ENCODE measurements at regions not wholly inside any gene's neighbourhood (a gene's known extent, or its start where the extent isn't known, plus 50 kb on each side); places are given as distances from the start of the nearest gene placed in this dataset.
"Not testable (repeated sequence)": the region's sequence is repeated elsewhere in the genome, so short reads cannot be mapped to it uniquely, and the experiment has no call there.

DNA sequence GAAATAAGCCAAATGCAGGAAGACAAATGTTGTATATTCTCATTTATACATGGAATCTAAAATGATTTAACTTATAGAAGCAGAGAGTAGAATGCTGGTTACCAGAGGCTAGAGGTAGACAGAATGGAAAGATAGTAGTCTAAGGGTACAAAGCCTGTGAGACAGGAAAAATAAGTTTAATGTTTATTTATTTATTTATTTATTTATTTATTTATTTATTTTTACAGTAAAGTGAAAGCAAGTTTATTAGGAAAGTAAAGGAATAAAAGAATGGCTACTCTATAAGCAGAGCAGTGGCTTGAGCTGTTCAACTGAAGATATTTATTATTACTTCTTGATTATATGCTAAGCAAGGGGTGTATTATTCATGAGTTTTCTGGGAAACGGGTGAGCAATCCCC, 203.2 kb downstream of the LAS1L start:
- no peak overlapping the region for H3K27ac ChIP-seq (ENCODE audit: low read length)
- peaks cover 0 to 2% of the 10 kb centered on the region in 2 donors for H3K27me3 ChIP-seq (ENCODE audit: control insufficient read depth in 1 of 2, insufficient read depth in 2 of 2, low read length in 2 of 2)
- H3K4me1 ChIP-seq (ENCODE audit: control insufficient read depth, insufficient read depth, low read length), result no peaks in the 10 kb centered on the region
- H3K4me3 ChIP-seq (ENCODE audit: low read length in 2 of 2), result no peak overlapping the region
- no peak overlapping the region for H3K9ac ChIP-seq (ENCODE audit: low read length in 2 of 2)
- H3K36me3 ChIP-seq (ENCODE audit: control insufficient read depth in 2 of 2, insufficient read depth in 2 of 2, low read length in 2 of 2), result no peaks in the 10 kb centered on the region
- H3K9me3 ChIP-seq (ENCODE audit: control insufficient read depth in 2 of 2, low read length in 2 of 2), result peaks cover 0 to 2% of the 10 kb centered on the region in 2 donors

DNA sequence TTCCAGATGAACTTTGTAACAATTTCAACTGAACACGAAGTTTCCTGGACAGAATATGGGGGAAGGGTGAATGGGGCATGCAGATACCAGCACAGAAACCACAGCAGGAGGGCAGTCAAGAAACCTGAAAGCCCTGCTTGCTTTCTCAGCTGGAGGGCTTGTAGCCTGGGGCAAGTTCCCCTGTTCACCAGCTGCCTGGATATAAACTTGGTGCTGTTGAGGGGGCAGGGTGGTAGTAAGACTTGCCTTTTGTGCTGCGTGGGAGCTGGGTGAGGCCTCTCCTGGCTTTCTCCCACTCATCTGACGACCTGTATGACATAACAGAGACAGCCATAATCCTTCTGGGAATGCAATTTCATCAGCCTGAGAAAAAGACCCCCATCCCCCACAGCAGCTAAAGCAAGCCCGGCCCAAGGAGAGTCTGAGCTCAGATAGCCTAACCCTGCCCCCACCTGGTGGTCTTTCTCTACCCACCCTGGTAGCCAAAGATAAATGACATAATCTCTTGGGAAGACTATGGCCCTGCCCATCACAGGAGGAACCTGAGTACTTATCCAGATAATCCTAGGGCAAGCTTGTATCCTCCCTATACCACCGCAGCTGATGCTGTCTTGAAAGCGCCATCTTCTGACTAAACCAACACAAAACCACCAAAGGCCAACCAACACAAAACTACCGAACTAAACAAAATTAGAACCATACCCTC, 234.3 kb downstream of the LAS1L start:
- H3K9me3 ChIP-seq (ENCODE audit: control insufficient read depth in 2 of 2, low read length in 2 of 2), result peaks cover 0 to 5% of the 10 kb centered on the region in 2 donors
- H3K27me3 ChIP-seq (ENCODE audit: control insufficient read depth in 1 of 2, insufficient read depth in 2 of 2, low read length in 2 of 2), result no peaks in the 10 kb centered on the region
- no peak overlapping the region for H3K4me3 ChIP-seq (ENCODE audit: low read length in 2 of 2)
- no peak overlapping the region for H3K27ac ChIP-seq (ENCODE audit: low read length)
- no peaks in the 10 kb centered on the region for H3K4me1 ChIP-seq (ENCODE audit: control insufficient read depth, insufficient read depth, low read length)
- H3K9ac ChIP-seq (ENCODE audit: low read length in 2 of 2), result no peak overlapping the region
- H3K36me3 ChIP-seq (ENCODE audit: control insufficient read depth in 2 of 2, insufficient read depth in 2 of 2, low read length in 2 of 2), result no peaks in the 10 kb centered on the region

DNA sequence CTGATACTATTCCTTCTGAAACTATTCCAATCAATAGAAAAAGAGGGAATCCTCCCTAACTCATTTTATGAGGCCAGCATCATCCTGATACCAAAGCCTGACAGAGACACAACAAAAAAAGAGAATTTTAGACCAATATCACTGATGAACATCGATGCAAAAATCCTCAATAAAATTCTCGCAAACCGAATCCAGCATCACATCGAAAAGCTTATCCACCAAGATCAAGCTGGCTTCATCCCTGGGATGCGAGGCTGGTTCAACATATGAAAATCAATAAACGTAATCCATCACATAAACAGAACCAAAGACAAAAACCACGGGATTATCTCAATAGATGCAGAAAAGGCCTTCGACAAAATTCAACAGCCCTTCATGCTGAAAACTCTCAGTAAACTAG, 251.7 kb downstream of the LAS1L start:
- H3K27ac ChIP-seq (ENCODE audit: low read length); H3K36me3 ChIP-seq (ENCODE audit: control insufficient read depth in 2 of 2, insufficient read depth in 2 of 2, low read length in 2 of 2); H3K9me3 ChIP-seq (ENCODE audit: control insufficient read depth in 2 of 2, low read length in 2 of 2): not testable (repeated sequence)

DNA sequence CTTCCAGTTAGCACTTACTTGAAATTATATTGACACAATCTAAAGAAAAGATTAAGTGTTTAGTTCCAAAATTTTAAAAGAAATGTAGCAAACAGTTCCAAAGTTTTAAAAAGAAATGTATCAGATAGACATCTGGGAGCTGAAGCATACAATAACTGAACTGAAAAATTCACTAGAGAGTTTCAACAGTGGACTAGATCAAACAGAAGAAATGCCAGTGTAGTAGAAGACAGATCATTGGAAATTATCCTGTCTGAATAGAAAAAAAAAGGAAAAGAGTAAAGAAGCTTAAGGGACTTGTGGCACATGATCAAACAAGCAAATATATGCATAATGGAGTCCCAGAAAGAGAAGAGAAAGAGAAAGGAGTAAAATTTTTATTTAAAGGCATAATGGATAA, 261.4 kb downstream of the LAS1L start:
- Histone ChIP-seq H3K9me3 (ENCODE audit: control insufficient read depth in 2 of 2, low read length in 2 of 2) (peaks cover 5 to 6% of the 10 kb centered on the region in 2 donors), H3K9ac (ENCODE audit: low read length in 2 of 2) (no peak overlapping the region), H3K27ac (ENCODE audit: low read length) (no peak overlapping the region), H3K27me3 (ENCODE audit: control insufficient read depth in 1 of 2, insufficient read depth in 2 of 2, low read length in 2 of 2) (no peaks in the 10 kb centered on the region), H3K4me3 (ENCODE audit: low read length in 2 of 2) (no peak overlapping the region), H3K4me1 (ENCODE audit: control insufficient read depth, insufficient read depth, low read length) (no peaks in the 10 kb centered on the region), H3K36me3 (ENCODE audit: control insufficient read depth in 2 of 2, insufficient read depth in 2 of 2, low read length in 2 of 2) (no peaks in the 10 kb centered on the region)

More for the DNA sequence above, 251.7 kb downstream of the LAS1L start:
- H3K4me3 ChIP-seq (ENCODE audit: low read length in 2 of 2); H3K4me1 ChIP-seq (ENCODE audit: control insufficient read depth, insufficient read depth, low read length); H3K9ac ChIP-seq (ENCODE audit: low read length in 2 of 2); H3K27me3 ChIP-seq (ENCODE audit: control insufficient read depth in 1 of 2, insufficient read depth in 2 of 2, low read length in 2 of 2): not testable (repeated sequence)

DNA sequence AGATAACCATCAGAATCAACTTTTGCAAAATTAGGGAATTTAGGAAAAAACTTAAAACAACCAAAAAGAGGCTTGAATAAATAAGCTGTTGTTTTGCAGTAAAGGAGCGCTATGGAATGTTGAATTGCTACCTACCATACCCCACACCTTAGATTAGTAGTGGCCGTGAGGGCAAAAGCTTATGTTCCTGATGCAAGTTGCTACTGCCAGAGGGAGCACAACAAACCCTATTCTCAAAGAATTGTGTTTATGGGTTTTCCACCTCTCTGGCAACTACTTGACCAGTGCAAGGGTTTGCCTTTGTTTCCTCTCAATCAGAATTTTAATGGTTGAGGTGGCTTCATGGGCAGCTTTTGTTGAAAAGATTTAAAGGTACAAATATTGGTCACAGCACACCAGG, 268.1 kb downstream of the LAS1L start:
- Histone ChIP-seq H3K27me3 (ENCODE audit: control insufficient read depth in 1 of 2, insufficient read depth in 2 of 2, low read length in 2 of 2) (no peaks in the 10 kb centered on the region), H3K9me3 (ENCODE audit: control insufficient read depth in 2 of 2, low read length in 2 of 2) (peaks cover 0 to 2% of the 10 kb centered on the region in 2 donors), H3K4me3 (ENCODE audit: low read length in 2 of 2) (no peak overlapping the region), H3K27ac (ENCODE audit: low read length) (no peak overlapping the region), H3K9ac (ENCODE audit: low read length in 2 of 2) (no peak overlapping the region), H3K4me1 (ENCODE audit: control insufficient read depth, insufficient read depth, low read length) (no peaks in the 10 kb centered on the region), H3K36me3 (ENCODE audit: control insufficient read depth in 2 of 2, insufficient read depth in 2 of 2, low read length in 2 of 2) (no peaks in the 10 kb centered on the region)

DNA sequence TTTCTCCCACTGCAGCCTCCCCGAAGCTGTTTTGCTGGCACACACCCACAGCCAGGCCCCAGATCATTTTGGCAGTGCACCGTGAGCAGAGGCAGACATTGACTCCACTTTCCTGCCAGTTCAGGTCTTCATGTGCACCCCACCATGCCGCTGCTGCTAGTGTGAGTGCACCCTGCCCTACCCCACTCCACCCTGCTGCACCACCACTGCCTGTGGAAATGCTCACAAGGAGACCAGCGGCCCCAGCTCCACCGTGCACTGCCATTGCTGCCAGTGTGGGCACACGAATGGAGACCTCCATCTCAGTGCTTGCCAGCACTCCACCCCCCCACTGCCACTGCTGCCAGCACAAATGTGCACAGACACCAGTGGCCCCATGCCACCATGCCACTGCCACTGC, 277.6 kb upstream of the ZC4H2 start:
- no peaks in the 10 kb centered on the region for H3K9me3 ChIP-seq (ENCODE audit: control insufficient read depth in 2 of 2, low read length in 2 of 2)
- no peaks in the 10 kb centered on the region for H3K4me1 ChIP-seq (ENCODE audit: control insufficient read depth, insufficient read depth, low read length)
- H3K27me3 ChIP-seq (ENCODE audit: control insufficient read depth in 1 of 2, insufficient read depth in 2 of 2, low read length in 2 of 2), result peaks cover 0 to 6% of the 10 kb centered on the region in 2 donors
- H3K9ac ChIP-seq (ENCODE audit: low read length in 2 of 2), result no peak overlapping the region
- H3K4me3 ChIP-seq (ENCODE audit: low read length in 2 of 2), result no peak overlapping the region
- H3K36me3 ChIP-seq (ENCODE audit: control insufficient read depth in 2 of 2, insufficient read depth in 2 of 2, low read length in 2 of 2), result no peaks in the 10 kb centered on the region
- H3K27ac ChIP-seq (ENCODE audit: low read length), result no peak overlapping the region

DNA sequence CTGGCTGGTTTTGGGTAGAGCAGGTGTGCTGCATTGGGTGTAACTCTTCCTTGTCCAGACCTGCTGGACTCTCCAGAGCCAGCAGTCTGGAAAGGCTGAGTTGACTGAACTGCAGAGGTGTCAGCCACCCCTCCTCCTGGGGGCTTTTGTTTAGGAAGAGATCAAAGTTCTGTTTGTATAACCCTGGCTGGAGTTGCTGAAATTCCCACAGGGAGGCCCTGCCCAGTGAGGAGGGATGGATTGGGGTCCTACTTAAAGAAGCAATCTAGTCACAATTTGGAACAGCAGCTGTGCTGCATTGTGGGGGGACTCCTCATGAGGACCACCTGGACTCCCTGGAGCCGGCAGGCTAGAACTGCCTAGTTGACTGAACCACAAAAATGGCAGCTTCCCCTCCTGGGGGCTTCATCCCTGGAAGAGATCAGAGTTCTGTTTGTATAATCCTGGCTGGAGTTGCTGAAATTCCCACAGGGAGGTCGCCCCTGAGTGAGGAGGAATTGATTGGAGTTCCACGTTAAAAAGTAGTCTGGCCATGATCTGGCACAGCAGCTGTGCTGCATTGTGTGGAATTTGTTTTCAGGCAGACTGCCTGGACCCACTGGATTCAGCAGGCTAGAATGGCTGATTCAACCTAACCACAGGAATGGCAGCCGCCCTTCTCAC, 264.9 kb upstream of the ZC4H2 start:
- no peaks in the 10 kb centered on the region for H3K4me1 ChIP-seq (ENCODE audit: control insufficient read depth, insufficient read depth, low read length)
- H3K27ac ChIP-seq (ENCODE audit: low read length), result no peak overlapping the region
- H3K9ac ChIP-seq (ENCODE audit: low read length in 2 of 2), result no peak overlapping the region
- no peaks in the 10 kb centered on the region for H3K9me3 ChIP-seq (ENCODE audit: control insufficient read depth in 2 of 2, low read length in 2 of 2)
- no peaks in the 10 kb centered on the region for H3K27me3 ChIP-seq (ENCODE audit: control insufficient read depth in 1 of 2, insufficient read depth in 2 of 2, low read length in 2 of 2)
- no peak overlapping the region for H3K4me3 ChIP-seq (ENCODE audit: low read length in 2 of 2)
- H3K36me3 ChIP-seq (ENCODE audit: control insufficient read depth in 2 of 2, insufficient read depth in 2 of 2, low read length in 2 of 2), result no peaks in the 10 kb centered on the region

DNA sequence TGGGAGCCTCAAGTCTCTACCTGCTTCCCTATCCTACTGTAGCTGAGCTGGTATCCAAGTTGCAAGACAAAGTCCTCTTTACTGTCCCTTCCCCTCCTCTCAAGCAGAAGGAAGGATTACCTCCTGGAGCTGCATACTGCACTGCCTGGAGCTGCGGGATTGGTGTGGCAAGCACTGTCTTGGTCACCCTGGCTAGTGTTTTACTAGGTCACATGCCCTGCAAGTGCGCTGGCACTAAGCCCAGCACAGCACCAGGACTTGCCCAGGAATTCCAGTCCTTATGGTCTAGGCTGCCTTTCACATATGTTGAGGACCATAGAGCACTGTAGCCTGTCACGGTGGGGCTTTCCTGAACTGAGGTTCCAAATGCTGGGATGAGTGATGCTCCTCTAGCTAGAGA, 227.3 kb upstream of the ZC4H2 start:
- no peaks in the 10 kb centered on the region for H3K4me1 ChIP-seq (ENCODE audit: control insufficient read depth, insufficient read depth, low read length)
- H3K36me3 ChIP-seq (ENCODE audit: control insufficient read depth in 2 of 2, insufficient read depth in 2 of 2, low read length in 2 of 2), result no peaks in the 10 kb centered on the region
- H3K9ac ChIP-seq (ENCODE audit: low read length in 2 of 2), result no peak overlapping the region
- H3K4me3 ChIP-seq (ENCODE audit: low read length in 2 of 2), result no peak overlapping the region
- H3K9me3 ChIP-seq (ENCODE audit: control insufficient read depth in 2 of 2, low read length in 2 of 2), result no peaks in the 10 kb centered on the region
- H3K27ac ChIP-seq (ENCODE audit: low read length), result no peak overlapping the region
- peaks cover 0 to 5% of the 10 kb centered on the region in 2 donors for H3K27me3 ChIP-seq (ENCODE audit: control insufficient read depth in 1 of 2, insufficient read depth in 2 of 2, low read length in 2 of 2)

DNA sequence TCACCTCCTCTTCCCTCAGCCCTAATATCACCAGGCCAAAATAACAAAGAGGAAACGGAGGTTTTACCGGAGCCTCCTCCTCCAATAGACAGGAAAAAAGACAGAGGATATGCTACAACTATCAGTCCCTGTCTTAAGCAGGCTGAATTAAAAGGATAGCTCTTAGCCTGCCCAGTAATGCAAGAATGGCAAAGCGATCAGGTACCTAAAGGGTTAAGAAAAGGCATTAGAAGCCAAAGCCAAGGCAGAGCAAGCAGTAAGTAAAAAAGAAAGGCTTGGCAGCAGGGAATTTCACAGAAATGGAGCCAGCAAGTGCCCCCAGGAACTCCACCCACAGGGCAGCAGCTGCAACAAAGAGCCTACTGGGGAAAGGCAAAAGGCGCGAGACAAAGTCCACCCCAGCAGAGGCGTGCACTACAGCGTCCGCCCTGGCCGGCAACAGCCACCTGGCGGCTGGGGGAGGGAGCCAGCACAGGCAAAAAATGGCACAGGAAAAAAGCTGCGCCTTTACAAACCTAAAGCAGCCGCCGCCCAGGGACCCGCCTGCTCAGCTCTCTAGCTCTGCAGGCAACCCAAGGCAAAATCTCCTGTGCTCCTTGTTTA, 220.6 kb upstream of the ZC4H2 start:
- no peaks in the 10 kb centered on the region for H3K9me3 ChIP-seq (ENCODE audit: control insufficient read depth in 2 of 2, low read length in 2 of 2)
- H3K9ac ChIP-seq (ENCODE audit: low read length in 2 of 2), result no peak overlapping the region
- H3K4me1 ChIP-seq (ENCODE audit: control insufficient read depth, insufficient read depth, low read length), result no peaks in the 10 kb centered on the region
- no peak overlapping the region for H3K27ac ChIP-seq (ENCODE audit: low read length)
- no peaks in the 10 kb centered on the region for H3K36me3 ChIP-seq (ENCODE audit: control insufficient read depth in 2 of 2, insufficient read depth in 2 of 2, low read length in 2 of 2)
- peaks cover 0 to 2% of the 10 kb centered on the region in 2 donors for H3K27me3 ChIP-seq (ENCODE audit: control insufficient read depth in 1 of 2, insufficient read depth in 2 of 2, low read length in 2 of 2)
- peak overlapping the region; percentile 22 to 54 for H3K4me3 ChIP-seq (ENCODE audit: low read length in 2 of 2)

DNA sequence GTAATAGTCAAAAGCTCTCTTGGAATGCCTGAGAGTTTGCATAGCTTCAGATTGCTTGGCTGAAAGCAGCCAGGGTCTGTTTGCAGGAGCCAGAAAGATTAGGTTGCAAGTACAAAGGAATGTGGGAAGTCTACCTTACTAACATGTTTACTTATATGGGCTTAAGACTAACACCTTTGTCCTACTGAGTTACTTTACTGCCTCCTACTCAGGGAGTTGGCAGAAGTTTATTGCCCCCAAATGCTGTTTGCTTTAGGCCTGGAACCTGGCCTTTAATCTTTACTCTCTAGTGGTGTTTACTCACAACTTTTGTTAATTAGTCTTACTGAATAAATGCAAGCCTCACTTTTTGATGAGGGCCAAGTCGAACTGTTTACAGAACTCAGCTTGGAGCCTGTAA, 219.4 kb upstream of the ZC4H2 start:
- Histone ChIP-seq H3K9me3 (ENCODE audit: control insufficient read depth in 2 of 2, low read length in 2 of 2) (no peaks in the 10 kb centered on the region), H3K27ac (ENCODE audit: low read length) (no peak overlapping the region), H3K4me1 (ENCODE audit: control insufficient read depth, insufficient read depth, low read length) (no peaks in the 10 kb centered on the region), H3K27me3 (ENCODE audit: control insufficient read depth in 1 of 2, insufficient read depth in 2 of 2, low read length in 2 of 2) (peaks cover 0 to 2% of the 10 kb centered on the region in 2 donors), H3K4me3 (ENCODE audit: low read length in 2 of 2) (no peak overlapping the region), H3K9ac (ENCODE audit: low read length in 2 of 2) (no peak overlapping the region), H3K36me3 (ENCODE audit: control insufficient read depth in 2 of 2, insufficient read depth in 2 of 2, low read length in 2 of 2) (no peaks in the 10 kb centered on the region)

DNA sequence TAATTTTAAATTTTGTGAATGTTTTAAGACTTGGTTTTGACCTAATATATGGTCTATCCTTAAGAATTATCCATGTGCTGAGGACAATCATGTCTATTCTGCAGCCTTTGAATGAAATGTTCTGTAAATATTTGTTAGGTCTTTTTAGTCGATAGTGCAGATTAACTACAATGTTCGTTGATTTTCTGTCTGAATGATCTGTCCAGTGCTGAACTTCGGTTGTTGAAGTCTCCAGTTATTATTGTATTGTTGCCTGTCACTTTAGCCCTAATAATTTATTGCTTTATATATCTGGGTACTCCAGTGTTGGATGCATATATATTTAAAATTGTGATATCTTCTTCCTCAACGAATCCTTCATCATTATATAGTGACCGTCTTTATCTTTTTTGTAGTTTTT, 218.3 kb upstream of the ZC4H2 start:
- H3K4me3 ChIP-seq (ENCODE audit: low read length in 2 of 2), result no peak overlapping the region
- H3K27ac ChIP-seq (ENCODE audit: low read length), result no peak overlapping the region
- H3K27me3 ChIP-seq (ENCODE audit: control insufficient read depth in 1 of 2, insufficient read depth in 2 of 2, low read length in 2 of 2), result peaks cover 0 to 2% of the 10 kb centered on the region in 2 donors
- H3K36me3 ChIP-seq (ENCODE audit: control insufficient read depth in 2 of 2, insufficient read depth in 2 of 2, low read length in 2 of 2), result no peaks in the 10 kb centered on the region
- no peaks in the 10 kb centered on the region for H3K4me1 ChIP-seq (ENCODE audit: control insufficient read depth, insufficient read depth, low read length)
- no peak overlapping the region for H3K9ac ChIP-seq (ENCODE audit: low read length in 2 of 2)
- no peaks in the 10 kb centered on the region for H3K9me3 ChIP-seq (ENCODE audit: control insufficient read depth in 2 of 2, low read length in 2 of 2)
